H1 (cell line): ENCODE measurements at regions not wholly inside any gene's neighbourhood (a gene's known extent, or its start where the extent isn't known, plus 50 kb on each side); places are given as distances from the start of the nearest gene placed in this dataset.

Experiments used
- CTCF ChIA-PET: fragments of 300-600 bp; sonication (Branson Sonifier 250); formaldehyde crosslinking; loops from one replicate; lab custom pipeline; 2021; ENCODE audit not compliant: partially characterized antibody; lab: Charles Lee
- POLR2A ChIA-PET: fragments of 300-600 bp; sonication (Branson Sonifier 250); formaldehyde crosslinking; loops from one replicate; lab custom pipeline; 2021; ENCODE audit warnings: inconsistent platforms; ENCODE audit not compliant: partially characterized antibody; lab: Charles Lee
- DNase-seq, 2 experiments: peaks; one replicate each; pipeline versions ENCODE4 v3.0.0 to v3.0.0-alpha.2; 2010 to 2022; ENCODE audit warnings: low spot score in 2 of 2, low read depth in 1 of 2, mixed read lengths in 1 of 2
- FAIRE-seq: peaks from 2 replicates; lab custom pipeline; 2011; peaks lifted over from hg19 to GRCh38; lab: Jason Lieb, UNC
- H2AFZ ChIP-seq: 2 replicates; pipeline ENCODE4 v1.8.1; 2012; ENCODE audit warnings: low read length, inconsistent platforms
- H2AK5ac ChIP-seq: 2 replicates; pipeline ENCODE4 v1.6.1; 2013; ENCODE audit warnings: low read depth, low read length
- H2BK120ac ChIP-seq: replicated peaks from 2 replicates; pipeline ENCODE3; 2013; ENCODE audit warnings: low read depth, low read length, inconsistent platforms
- H2BK12ac ChIP-seq: 2 replicates; pipeline ENCODE4 v1.6.1; 2013; ENCODE audit warnings: low read depth, low read length
- H2BK15ac ChIP-seq: 2 replicates; pipeline ENCODE4 v1.6.1; 2013; ENCODE audit warnings: low read length
- H2BK20ac ChIP-seq: 2 replicates; pipeline ENCODE4 v1.6.1; 2013; ENCODE audit warnings: low read length
- H2BK5ac ChIP-seq: 2 replicates; pipeline ENCODE4 v1.6.1; 2013; ENCODE audit warnings: low read depth, low read length
- H3K14ac ChIP-seq: 2 replicates; pipeline ENCODE4 v1.6.1; 2013; ENCODE audit warnings: inconsistent platforms; ENCODE audit not compliant: insufficient read length
- H3K18ac ChIP-seq: 2 replicates; pipeline ENCODE4 v1.6.1; 2013; ENCODE audit warnings: low read length; ENCODE audit errors: extremely low read depth
- H3K23ac ChIP-seq: 2 replicates; pipeline ENCODE4 v1.6.1; 2013; ENCODE audit warnings: inconsistent platforms; ENCODE audit not compliant: insufficient read length
- H3K23me2 ChIP-seq: 2 replicates; pipeline ENCODE4 v1.6.1; 2013; ENCODE audit warnings: low read depth, low read length
- H3K27ac ChIP-seq: 2 replicates; pipeline ENCODE4 v1.6.1; 2011; ENCODE audit warnings: low read depth, low read length, inconsistent platforms
- H3K27me3 ChIP-seq, 4 experiments: replicated peaks in 1 of 4; 1 replicate in 1 of 4; 2 replicates in 3 of 4; pipeline versions ENCODE4 v1.6.1 to v1.8.1; 2011 to 2013; ENCODE audit warnings: low read length in 3 of 4, mild to moderate bottlenecking in 3 of 4, inconsistent platforms in 2 of 4, mixed read lengths in 2 of 4, moderate library complexity in 1 of 4; ENCODE audit not compliant: control insufficient read depth in 3 of 4, insufficient read depth in 3 of 4; ENCODE audit errors: extremely low read depth in 1 of 4
- H3K36me3 ChIP-seq, 4 experiments: 2 replicates each; pipeline versions ENCODE4 v1.6.1 to v1.8.1; 2011 to 2013; ENCODE audit warnings: mild to moderate bottlenecking in 4 of 4, low read length in 3 of 4, moderate library complexity in 2 of 4, control low read depth in 1 of 4, inconsistent platforms in 1 of 4; ENCODE audit not compliant: insufficient read depth in 4 of 4, control insufficient read depth in 2 of 4
- H3K4ac ChIP-seq: replicated peaks from 2 replicates; pipeline ENCODE3; 2013; ENCODE audit warnings: low read length, low read depth, mixed read lengths, inconsistent platforms; ENCODE audit not compliant: insufficient read length
- H3K4me1 ChIP-seq, 4 experiments: replicated peaks in 1 of 4; 1 replicate in 1 of 4; 2 replicates in 3 of 4; pipeline versions ENCODE4 v1.6.1 to v1.8.1; 2011 to 2013; ENCODE audit warnings: low read length in 3 of 4, inconsistent platforms in 2 of 4, mixed read lengths in 1 of 4; ENCODE audit not compliant: insufficient read depth in 4 of 4, control insufficient read depth in 3 of 4
- H3K4me2 ChIP-seq, 2 experiments: 2 replicates each; pipeline versions ENCODE4 v1.6.1 to v1.8.1; 2011 to 2013; ENCODE audit warnings: low read depth in 2 of 2, low read length in 2 of 2, control low read depth in 1 of 2, inconsistent platforms in 1 of 2, mild to moderate bottlenecking in 1 of 2; ENCODE audit not compliant: insufficient read depth in 1 of 2
- H3K4me3 ChIP-seq, 4 experiments: fragments of 200-600, 300-600 bp in 1 of 4; sonication (generic), shearing (Covaris generic), sonication (Bioruptor Twin) in 1 of 4; 2 replicates each; pipeline versions ENCODE4 v1.5.1 to v1.8.1; 2011 to 2016; ENCODE audit warnings: low read length in 4 of 4, low read depth in 3 of 4, control low read depth in 2 of 4, inconsistent platforms in 2 of 4, mild to moderate bottlenecking in 2 of 4, mixed read lengths in 1 of 4, moderate library complexity in 1 of 4; ENCODE audit not compliant: insufficient read depth in 2 of 4; ENCODE audit errors: extremely low read depth in 1 of 4
- H3K56ac ChIP-seq: replicated peaks from 2 replicates; pipeline ENCODE3; 2013; ENCODE audit warnings: low read depth, mild to moderate bottlenecking, mixed read lengths, low read length, inconsistent platforms; ENCODE audit not compliant: insufficient read length
- H3K79me1 ChIP-seq: 2 replicates; pipeline ENCODE4 v1.6.1; 2013; ENCODE audit warnings: low read depth, low read length, control low read depth
- H3K79me2 ChIP-seq, 2 experiments: 2 replicates each; pipeline versions ENCODE4 v1.6.1 to v1.8.1; 2012 to 2013; ENCODE audit warnings: low read length in 2 of 2, mild to moderate bottlenecking in 2 of 2, inconsistent platforms in 1 of 2; ENCODE audit not compliant: insufficient read depth in 2 of 2, control insufficient read depth in 1 of 2
- H3K9ac ChIP-seq, 4 experiments: replicated peaks in 1 of 4; 1 replicate in 1 of 4; 2 replicates in 3 of 4; pipeline versions ENCODE4 v1.6.1 to v1.8.1; 2011 to 2013; ENCODE audit warnings: low read depth in 3 of 4, low read length in 3 of 4, control low read depth in 2 of 4, mild to moderate bottlenecking in 2 of 4, moderate library complexity in 2 of 4, inconsistent platforms in 1 of 4; ENCODE audit errors: extremely low read depth in 1 of 4
- H3K9me3 ChIP-seq, 2 experiments: 2 replicates each; pipeline versions ENCODE4 v1.6.1 to v1.8.1; 2012 to 2013; ENCODE audit warnings: mild to moderate bottlenecking in 2 of 2, moderate library complexity in 2 of 2, control low read depth in 1 of 2, inconsistent platforms in 1 of 2, low read depth in 1 of 2, low read length in 1 of 2, mixed read lengths in 1 of 2; ENCODE audit not compliant: insufficient read depth in 2 of 2
- H4K20me1 ChIP-seq, 2 experiments: replicated peaks in 1 of 2; 2 replicates each; pipeline versions ENCODE3 to v1.8.1; 2011 to 2013; ENCODE audit warnings: inconsistent platforms in 2 of 2, low read length in 2 of 2, mild to moderate bottlenecking in 1 of 2; ENCODE audit not compliant: insufficient read depth in 2 of 2, control insufficient read depth in 1 of 2
- H4K5ac ChIP-seq: 2 replicates; pipeline ENCODE4 v1.6.1; 2013; ENCODE audit warnings: low read length, low read depth, mixed read lengths, inconsistent platforms; ENCODE audit not compliant: insufficient read length
- H4K8ac ChIP-seq: 2 replicates; pipeline ENCODE4 v1.8.0; 2013; ENCODE audit warnings: mild to moderate bottlenecking, moderate library complexity, low read length, inconsistent platforms; ENCODE audit not compliant: insufficient read depth; ENCODE audit errors: extremely low read depth
- H4K91ac ChIP-seq: replicated peaks from 2 replicates; pipeline ENCODE3; 2013; ENCODE audit warnings: low read length, mixed read lengths, inconsistent platforms; ENCODE audit not compliant: insufficient read length
- CHD2 ChIP-seq: IDR thresholded peaks from 2 replicates; pipeline ENCODE4 v1.6.1; 2012; ENCODE audit warnings: low read length, improper control_type of control experiment
- CREB1 ChIP-seq: IDR thresholded peaks from 2 replicates; pipeline ENCODE4 v1.6.1; 2012; ENCODE audit warnings: inconsistent platforms
- EP300 ChIP-seq, 2 experiments: IDR thresholded peaks; 1 replicate in 1 of 2; 2 replicates in 1 of 2; pipeline ENCODE4 v1.6.1; 2011 to 2012; ENCODE audit warnings: low read depth in 2 of 2, low read length in 2 of 2, mild to moderate bottlenecking in 2 of 2, borderline replicate concordance in 1 of 2, inconsistent platforms in 1 of 2, moderate library complexity in 1 of 2
- FOSL1 ChIP-seq: IDR thresholded peaks from 2 replicates; pipeline ENCODE4 v1.6.1; 2011; ENCODE audit warnings: mild to moderate bottlenecking, low read depth, low read length, moderate library complexity; ENCODE audit not compliant: insufficient read depth
- HDAC2 ChIP-seq, 2 experiments: fragments of 300-600 bp in 1 of 2; sonication (generic) in 1 of 2; IDR thresholded peaks; 2 replicates each; pipeline ENCODE4 v1.6.1; 2011 to 2012; ENCODE audit warnings: low read depth in 2 of 2, low read length in 2 of 2, mild to moderate bottlenecking in 2 of 2, moderate library complexity in 2 of 2, borderline replicate concordance in 1 of 2, inconsistent platforms in 1 of 2
- KDM1A ChIP-seq: fragments of 200-600, 300-600 bp; sonication (generic); IDR thresholded peaks from 2 replicates; pipeline ENCODE4 v1.7.1; 2016; ENCODE audit warnings: mild to moderate bottlenecking, low read length, borderline replicate concordance
- SIN3A ChIP-seq, 2 experiments: IDR thresholded peaks in 1 of 2; conservative IDR thresholded peaks in 1 of 2; 2 replicates each; pipeline ENCODE4 v1.6.1; 2011 to 2012; ENCODE audit warnings: low read length in 2 of 2, improper control_type of control experiment in 1 of 2, low read depth in 1 of 2, mild to moderate bottlenecking in 1 of 2
- SP4 ChIP-seq: IDR thresholded peaks from 2 replicates; pipeline ENCODE4 v1.6.1; 2012; ENCODE audit warnings: low read length, inconsistent platforms
- TAF1 ChIP-seq: IDR thresholded peaks from 2 replicates; pipeline ENCODE4 v1.6.1; 2011; ENCODE audit warnings: mild to moderate bottlenecking, low read depth, low read length
- TAF7 ChIP-seq: optimal IDR thresholded peaks from 2 replicates; pipeline ENCODE3; 2011; ENCODE audit warnings: low read depth, mild to moderate bottlenecking, inconsistent platforms, low read length, moderate library complexity, borderline replicate concordance
- WGBS, 2 experiments: shearing (Covaris generic) in 1 of 2; methylation state at CpG; one replicate each; pipeline versions ENCODE4 v1.1.6 to v1.1.7; 2013 to 2015; ENCODE audit warnings: low lambda C conversion rate in 2 of 2, mixed read lengths in 2 of 2, inconsistent platforms in 1 of 2, low coverage in 1 of 2, missing lambda C conversion rate in 1 of 2; ENCODE audit not compliant: insufficient replicate concordance in 2 of 2, insufficient coverage in 1 of 2, insufficient read length in 1 of 2; ENCODE audit errors: extremely low coverage in 1 of 2, missing lambda C conversion rate in 1 of 2; 5-methylcytosine and 5-hydroxymethylcytosine counted together
- TF ChIP-seq, protein P1 (sequence below): IDR thresholded peaks from 2 replicates; pipeline ENCODE4 v1.6.1; 2012; ENCODE audit warnings: low read length, inconsistent platforms

DNA sequence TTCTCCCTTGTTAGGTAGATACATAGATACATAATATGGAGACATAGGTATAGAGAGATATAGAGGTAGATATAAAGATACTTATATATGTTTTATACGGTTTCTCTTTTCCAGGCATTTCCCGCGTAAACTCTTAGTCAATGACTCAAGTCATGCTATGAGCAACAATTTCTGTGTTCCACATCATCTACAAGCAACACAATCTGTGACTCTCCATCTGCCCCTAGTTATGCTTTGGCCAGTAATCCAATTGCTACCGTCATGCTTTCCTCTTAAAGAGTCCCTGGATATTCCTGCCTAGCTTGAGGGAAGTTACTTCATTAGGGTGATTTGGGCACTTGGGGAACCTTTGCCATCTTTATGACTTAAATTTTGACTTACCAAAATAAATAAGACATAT is 129.0 kb upstream of the ADAMTS16 start:
- no peak overlapping the region for H3K14ac ChIP-seq
- H4K5ac ChIP-seq: no peak overlapping the region
- no peak overlapping the region for H3K9ac ChIP-seq
- TF ChIP-seq, protein P1, sequence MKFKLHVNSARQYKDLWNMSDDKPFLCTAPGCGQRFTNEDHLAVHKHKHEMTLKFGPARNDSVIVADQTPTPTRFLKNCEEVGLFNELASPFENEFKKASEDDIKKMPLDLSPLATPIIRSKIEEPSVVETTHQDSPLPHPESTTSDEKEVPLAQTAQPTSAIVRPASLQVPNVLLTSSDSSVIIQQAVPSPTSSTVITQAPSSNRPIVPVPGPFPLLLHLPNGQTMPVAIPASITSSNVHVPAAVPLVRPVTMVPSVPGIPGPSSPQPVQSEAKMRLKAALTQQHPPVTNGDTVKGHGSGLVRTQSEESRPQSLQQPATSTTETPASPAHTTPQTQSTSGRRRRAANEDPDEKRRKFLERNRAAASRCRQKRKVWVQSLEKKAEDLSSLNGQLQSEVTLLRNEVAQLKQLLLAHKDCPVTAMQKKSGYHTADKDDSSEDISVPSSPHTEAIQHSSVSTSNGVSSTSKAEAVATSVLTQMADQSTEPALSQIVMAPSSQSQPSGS: no peak
- TF ChIP-seq CREB1: no peak
- no peak for TF ChIP-seq EP300 (IDR thresholded peaks at IDR 0.05; ENCODE audit: borderline replicate concordance in 1 of 2, low read depth in 2 of 2, low read length in 2 of 2)
- no peak for TF ChIP-seq FOSL1
- TF ChIP-seq HDAC2 (IDR thresholded peaks at IDR 0.05; ENCODE audit: borderline replicate concordance in 1 of 2, low read depth in 2 of 2, low read length in 2 of 2): no peak
- no peak for TF ChIP-seq KDM1A
- TF ChIP-seq TAF7: no peak
- TF ChIP-seq SP4: no peak
- TF ChIP-seq CHD2: no peak
- no peak for TF ChIP-seq TAF1
- TF ChIP-seq SIN3A (conservative IDR thresholded peaks at IDR 0.05 in 1 of 2, IDR thresholded peaks at IDR 0.05 in 1 of 2; ENCODE audit: low read depth in 1 of 2, low read length in 2 of 2): no peak
- TF ChIP-seq, all 59 proteins: peak for 0
- H3K79me1 ChIP-seq: no peaks in the 10 kb centered on the region
- H2AFZ ChIP-seq: no peak overlapping the region
- H3K23ac ChIP-seq: no peak overlapping the region
- no peak overlapping the region for H2BK12ac ChIP-seq
- ChIA-PET POLR2A (no interaction called here), CTCF (interaction anchor here (0.8 kb wide), 1 partner anchor 125 kb away, joined by 3 read pairs; no protein-coding TSS in a partner anchor)
- H4K20me1 ChIP-seq: no peaks in the 10 kb centered on the region
- no peak overlapping the region for H3K4me3 ChIP-seq
- no peak overlapping the region for H2BK5ac ChIP-seq
- peaks cover 2 to 7% (median 4%) of the 10 kb centered on the region in 4 experiments; a peak in 4 of 7 replicates for H3K4me1 ChIP-seq
- H2BK15ac ChIP-seq: no peak overlapping the region
- 91% methylated on average over 4 of the region's 4 CpGs; no CpG with 5 or more reads in 1 of the 2 experiments for WGBS, 2 experiments
- H3K23me2 ChIP-seq: no peaks in the 10 kb centered on the region
- no peaks in the 10 kb centered on the region for H3K9me3 ChIP-seq
- no peak overlapping the region for H2BK20ac ChIP-seq
- H2AK5ac ChIP-seq: no peak overlapping the region
- H3K27ac ChIP-seq: no peak overlapping the region
- no peak overlapping the region for H2BK120ac ChIP-seq
- no peak overlapping the region for H3K4me2 ChIP-seq
- no peak overlapping the region for H3K4ac ChIP-seq
- H3K56ac ChIP-seq: no peak overlapping the region
- H3K18ac ChIP-seq: no peak overlapping the region
- H4K91ac ChIP-seq: no peak overlapping the region
- H3K27me3 ChIP-seq: no peaks in the 10 kb centered on the region
- H3K36me3 ChIP-seq: no peaks in the 10 kb centered on the region
- FAIRE-seq (no peak), DNase-seq (no peak)
- no peaks in the 10 kb centered on the region for H3K79me2 ChIP-seq
- H4K8ac ChIP-seq: no peak overlapping the region
